SK-N-SH (cell line): ENCODE measurements at regions not wholly inside any gene's neighbourhood (a gene's known extent, or its start where the extent isn't known, plus 50 kb on each side); places are given as distances from the start of the nearest gene placed in this dataset.

Experiments used
- CTCF ChIA-PET: fragments of 300-600, 350-600 bp; formaldehyde crosslinking; extraction: SDS; loops from one replicate; lab custom pipeline; 2021; lab: Yijun Ruan, JAX
- POLR2A ChIA-PET: fragments of 350-600 bp; sonication (Branson Sonifier 250); formaldehyde crosslinking; extraction: SDS; loops from one replicate; lab custom pipeline; 2020; ENCODE audit warnings: antibody characterized with exemption, inconsistent platforms; lab: Yijun Ruan, JAX
- DNase-seq: peaks from one replicate; pipeline ENCODE4 v3.0.0; 2012
- H2AFZ ChIP-seq: fragments of 200-600 bp; sonication (generic); 2 replicates; pipeline ENCODE4 v1.8.1; 2016; ENCODE audit warnings: antibody characterized with exemption, mild to moderate bottlenecking, low read depth
- H3F3A ChIP-seq: fragments of 200-600 bp; sonication (generic); replicated peaks from 2 replicates; pipeline ENCODE3; 2016; ENCODE audit warnings: antibody characterized with exemption, mild to moderate bottlenecking; ENCODE audit not compliant: insufficient read depth
- H3K27ac ChIP-seq, 2 experiments: fragments of 200-500 bp in 1 of 2; fragments of 200-600 bp in 1 of 2; sonication (Bioruptor generic) in 1 of 2; sonication (generic), shearing (Covaris generic) in 1 of 2; 2 replicates each; pipeline versions ENCODE4 v1.5.1 to v1.6.1; 2014 to 2016; ENCODE audit warnings: low read depth in 2 of 2, inconsistent platforms in 1 of 2, low read length in 1 of 2, mild to moderate bottlenecking in 1 of 2, mixed read lengths in 1 of 2
- H3K27me3 ChIP-seq: fragments of 200-600 bp; sonication (generic), shearing (Covaris generic); 2 replicates; pipeline ENCODE4 v1.6.1; 2016; ENCODE audit warnings: mixed run types; ENCODE audit not compliant: insufficient read depth
- H3K36me3 ChIP-seq, 2 experiments: fragments of 200-500 bp in 1 of 2; fragments of 200-600 bp in 1 of 2; sonication (Bioruptor generic) in 1 of 2; sonication (generic) in 1 of 2; replicated peaks in 1 of 2; 2 replicates each; pipeline versions ENCODE3 to v1.5.1; 2014 to 2016; ENCODE audit warnings: low read length in 1 of 2, mild to moderate bottlenecking in 1 of 2; ENCODE audit not compliant: insufficient read depth in 2 of 2, control insufficient read depth in 1 of 2
- H3K4me1 ChIP-seq, 2 experiments: fragments of 200-500 bp in 1 of 2; fragments of 200-600 bp in 1 of 2; sonication (Bioruptor generic) in 1 of 2; sonication (generic), shearing (Covaris generic) in 1 of 2; 2 replicates each; pipeline versions ENCODE4 v1.5.1 to v1.6.1; 2014 to 2016; ENCODE audit warnings: low read depth in 1 of 2, low read length in 1 of 2, mixed run types in 1 of 2; ENCODE audit not compliant: insufficient read depth in 2 of 2, control insufficient read depth in 1 of 2
- H3K4me2 ChIP-seq: fragments of 200-600 bp; sonication (generic), shearing (Covaris generic); 2 replicates; pipeline ENCODE4 v1.6.1; 2017; ENCODE audit warnings: mixed run types
- H3K4me3 ChIP-seq, 2 experiments: fragments of 200-500 bp in 1 of 2; fragments of 200-600 bp in 1 of 2; sonication (Bioruptor generic) in 1 of 2; sonication (generic), shearing (Covaris generic) in 1 of 2; 2 replicates each; pipeline versions ENCODE4 v1.5.1 to v1.8.1; 2014 to 2016; ENCODE audit warnings: low read depth in 2 of 2, inconsistent platforms in 1 of 2, low read length in 1 of 2, mild to moderate bottlenecking in 1 of 2, mixed read lengths in 1 of 2, moderate library complexity in 1 of 2
- H3K79me2 ChIP-seq: fragments of 200-600 bp; sonication (generic); 2 replicates; pipeline ENCODE4 v1.8.1; 2017; ENCODE audit warnings: mild to moderate bottlenecking; ENCODE audit not compliant: insufficient read depth
- H3K9ac ChIP-seq: fragments of 200-600 bp; sonication (generic); 2 replicates; pipeline ENCODE4 v1.6.1; 2017; ENCODE audit warnings: mixed run types
- H3K9me2 ChIP-seq: fragments of 200-600 bp; sonication (generic); 2 replicates; pipeline ENCODE4 v1.6.1; 2017; ENCODE audit warnings: mixed run types
- H3K9me3 ChIP-seq: fragments of 200-600 bp; sonication (generic); 2 replicates; pipeline ENCODE4 v1.6.1; 2017; ENCODE audit warnings: mixed run types, mild to moderate bottlenecking, moderate library complexity
- H4K20me1 ChIP-seq: fragments of 200-600 bp; sonication (generic); 2 replicates; pipeline ENCODE4 v1.6.1; 2017; ENCODE audit warnings: mild to moderate bottlenecking, mixed run types; ENCODE audit not compliant: insufficient read depth
- EP300 ChIP-seq, 2 experiments: IDR thresholded peaks; 2 replicates each; pipeline versions ENCODE4 v1.4.0 to v1.6.1; 2012; ENCODE audit warnings: borderline replicate concordance in 1 of 2, low read depth in 1 of 2, low read length in 1 of 2
- EZH2phosphoT487 ChIP-seq: fragments of 200-600 bp; sonication (generic); IDR thresholded peaks from 2 replicates; pipeline ENCODE4 v1.6.1; 2017; ENCODE audit warnings: low read depth, mixed run types, mild to moderate bottlenecking, antibody characterized with exemption, moderate library complexity, borderline replicate concordance
- FOSL2 ChIP-seq: IDR thresholded peaks from 2 replicates; pipeline ENCODE4 v1.4.0; 2012; ENCODE audit warnings: low read depth, mild to moderate bottlenecking, moderate library complexity, borderline replicate concordance
- FOXJ3 ChIP-seq: sonication (generic); formaldehyde crosslinking; IDR thresholded peaks from 2 replicates; pipeline ENCODE4 v1.5.1; 2020; ENCODE audit warnings: mild to moderate bottlenecking, missing genetic modification reagents
- FOXM1 ChIP-seq: IDR thresholded peaks from 2 replicates; pipeline ENCODE4 v1.4.0; 2012; ENCODE audit warnings: low read depth, mild to moderate bottlenecking
- GABPA ChIP-seq: IDR thresholded peaks from 2 replicates; pipeline ENCODE4 v1.4.0; 2012; ENCODE audit warnings: low read depth, mild to moderate bottlenecking
- IRF3 ChIP-seq: fragments of 150-350 bp; IDR thresholded peaks from 2 replicates; pipeline ENCODE4 v1.6.1; 2016; ENCODE audit warnings: mild to moderate bottlenecking, low read depth, low read length
- JUND ChIP-seq: IDR thresholded peaks from 2 replicates; pipeline ENCODE4 v1.4.0; 2012
- MEF2A ChIP-seq: IDR thresholded peaks from 2 replicates; pipeline ENCODE4 v1.4.0; 2012; ENCODE audit warnings: low read depth, borderline replicate concordance
- MXI1 ChIP-seq: IDR thresholded peaks from 2 replicates; pipeline ENCODE4 v1.6.1; 2012; ENCODE audit warnings: mild to moderate bottlenecking, low read depth, low read length, improper control_type of control experiment
- RFX5 ChIP-seq: IDR thresholded peaks from 2 replicates; pipeline ENCODE4 v1.6.1; 2012; ENCODE audit warnings: mild to moderate bottlenecking, improper control_type of control experiment, low read length
- SMC3 ChIP-seq: IDR thresholded peaks from 2 replicates; pipeline ENCODE4 v1.6.1; 2012; ENCODE audit warnings: low read depth, low read length, improper control_type of control experiment
- TCF12 ChIP-seq: IDR thresholded peaks from 2 replicates; pipeline ENCODE4 v1.4.0; 2012
- TEAD4 ChIP-seq: IDR thresholded peaks from 2 replicates; pipeline ENCODE4 v1.4.0; 2012; ENCODE audit warnings: mild to moderate bottlenecking, borderline replicate concordance; ENCODE audit not compliant: insufficient read depth
- WGBS: methylation state at CpG from one replicate; pipeline ENCODE4 v1.1.6; 2017; ENCODE audit warnings: low lambda C conversion rate; 5-methylcytosine and 5-hydroxymethylcytosine counted together
- TF ChIP-seq, protein P1 (sequence below): IDR thresholded peaks from 2 replicates; pipeline ENCODE4; 2012

DNA sequence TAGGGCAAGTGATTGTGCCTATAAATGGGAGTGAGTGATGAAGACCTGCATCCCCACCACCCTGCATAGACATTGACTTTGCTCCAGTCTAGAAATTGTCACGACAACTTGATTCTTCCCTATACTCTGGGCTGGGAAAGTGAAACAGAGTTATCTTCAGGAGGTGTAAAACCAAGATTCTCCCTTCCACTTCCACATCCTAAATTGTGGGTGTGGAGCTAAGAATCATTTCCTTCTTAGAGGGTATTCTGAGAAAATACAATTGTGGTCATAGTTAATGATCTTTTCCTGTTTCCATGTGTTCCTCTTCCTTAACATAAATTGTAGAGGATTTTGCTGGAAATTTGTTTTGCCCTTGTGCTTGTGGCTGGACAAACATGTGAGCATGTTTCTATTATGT, 96.8 kb upstream of the PJA2 start:
- H3K27me3 ChIP-seq = no peaks in the 10 kb centered on the region
- H4K20me1 ChIP-seq = no peaks in the 10 kb centered on the region
- H3F3A ChIP-seq = no peaks in the 10 kb centered on the region
- no peaks in the 10 kb centered on the region for H3K36me3 ChIP-seq
- H3K79me2 ChIP-seq = no peaks in the 10 kb centered on the region
- no peaks in the 10 kb centered on the region; a peak in 1 of 4 replicates for H3K4me1 ChIP-seq
- H2AFZ ChIP-seq = no peak overlapping the region
- ChIA-PET CTCF (interaction anchor here (1.2 kb wide), 1 partner anchor 10 kb away, joined by 4 read pairs; no protein-coding TSS in a partner anchor), POLR2A (no interaction called here)
- no peak overlapping the region for H3K9ac ChIP-seq
- no peak for DNase-seq
- no peak overlapping the region for H3K4me2 ChIP-seq
- no peak for TF ChIP-seq TEAD4
- TF ChIP-seq FOXJ3 = no peak
- no peak for TF ChIP-seq JUND
- TF ChIP-seq, protein P1, sequence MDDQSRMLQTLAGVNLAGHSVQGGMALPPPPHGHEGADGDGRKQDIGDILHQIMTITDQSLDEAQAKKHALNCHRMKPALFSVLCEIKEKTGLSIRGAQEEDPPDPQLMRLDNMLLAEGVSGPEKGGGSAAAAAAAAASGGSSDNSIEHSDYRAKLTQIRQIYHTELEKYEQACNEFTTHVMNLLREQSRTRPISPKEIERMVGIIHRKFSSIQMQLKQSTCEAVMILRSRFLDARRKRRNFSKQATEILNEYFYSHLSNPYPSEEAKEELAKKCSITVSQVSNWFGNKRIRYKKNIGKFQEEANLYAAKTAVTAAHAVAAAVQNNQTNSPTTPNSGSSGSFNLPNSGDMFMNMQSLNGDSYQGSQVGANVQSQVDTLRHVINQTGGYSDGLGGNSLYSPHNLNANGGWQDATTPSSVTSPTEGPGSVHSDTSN = no peak
- TF ChIP-seq RFX5 = no peak
- H3K9me2 ChIP-seq = no peaks in the 10 kb centered on the region
- no peak overlapping the region for H3K27ac ChIP-seq
- H3K4me3 ChIP-seq = no peak overlapping the region
- H3K9me3 ChIP-seq = no peaks in the 10 kb centered on the region
- 87% methylated on average over 1 of the region's 1 CpG for WGBS

GRCh38 chr5:109496112-109496511, 86.3 kb upstream of the PJA2 start:
- no peak overlapping the region for H3K9ac ChIP-seq
- H3K4me3 ChIP-seq = no peak overlapping the region
- TF ChIP-seq JUND = no peak
- no peak for TF ChIP-seq TCF12
- no peak for TF ChIP-seq EZH2phosphoT487
- TF ChIP-seq MXI1 = no peak
- TF ChIP-seq GABPA = no peak
- no peak for TF ChIP-seq FOXM1
- TF ChIP-seq SMC3 = no peak
- CTCF ChIA-PET = interaction anchor here (1.5 kb wide), 1 partner anchor 11 kb away, joined by 4 read pairs; no protein-coding TSS in a partner anchor
- no peaks in the 10 kb centered on the region for H3K27me3 ChIP-seq
- no peaks in the 10 kb centered on the region; the same call in 1 of the 2 replicates for H3K9me2 ChIP-seq
- 91% methylated on average over 3 of the region's 3 CpGs for WGBS
- H3K79me2 ChIP-seq = no peaks in the 10 kb centered on the region
- H3K4me1 ChIP-seq = no peaks in the 10 kb centered on the region; a peak in 1 of 4 replicates
- no peaks in the 10 kb centered on the region for H3F3A ChIP-seq
- DNase-seq = no peak
- no peaks in the 10 kb centered on the region for H4K20me1 ChIP-seq
- H3K9me3 ChIP-seq = no peaks in the 10 kb centered on the region
- H2AFZ ChIP-seq = 0 out of 2 replicates have a peak overlapping the region, but pooled peaks have one; percentile 33
- POLR2A ChIA-PET = no interaction called here
- no peak overlapping the region for H3K27ac ChIP-seq
- H3K36me3 ChIP-seq = no peaks in the 10 kb centered on the region
- no peak overlapping the region for H3K4me2 ChIP-seq

- Histone ChIP-seq H3K79me2 (no peaks in the 10 kb centered on the region), H2AFZ (no peak overlapping the region), H3F3A (no peaks in the 10 kb centered on the region), H4K20me1 (no peaks in the 10 kb centered on the region), H3K9ac (no peak overlapping the region), H3K9me3 (no peaks in the 10 kb centered on the region), H3K27me3 (no peaks in the 10 kb centered on the region), H3K36me3 (no peaks in the 10 kb centered on the region), H3K4me1 (peaks cover 0 to 2% of the 10 kb centered on the region in 2 experiments; a peak in 2 of 4 replicates), H3K4me2 (no peak overlapping the region), H3K27ac (no peak overlapping the region), H3K4me3 (no peak overlapping the region), H3K9me2 (no peaks in the 10 kb centered on the region)
- WGBS = 94% methylated on average over 41 of the region's 65 CpGs
- ChIA-PET POLR2A (no interaction called here), CTCF (no interaction called here)
- no peak for TF ChIP-seq EP300 (IDR thresholded peaks at IDR 0.05; ENCODE audit: borderline replicate concordance in 1 of 2, low read depth in 1 of 2, low read length in 1 of 2)
- TF ChIP-seq MXI1 = no peak
- TF ChIP-seq IRF3 = no peak
- no peak for TF ChIP-seq MEF2A
- TF ChIP-seq FOSL2 = no peak
- no peak for DNase-seq
Observed at GRCh38 chr5:109487753-109488420, 78.1 kb upstream of the PJA2 start.
